ENCODE measurements at regions not wholly inside any gene's neighbourhood (a gene's known extent, or its start where the extent isn't known, plus 50 kb on each side); places are given as distances from the start of the nearest gene placed in this dataset.

GRCh38 chr13:47349211-47349610, 452.4 kb upstream of the HTR2A start:
- H3K4me3 ChIP-seq (ENCODE audit: low read length): no peak overlapping the region
- no peaks in the 10 kb centered on the region for H3K9me3 ChIP-seq (replicated peaks; ENCODE audit: control insufficient read depth, low read depth, low read length)
- H3K27ac ChIP-seq (ENCODE audit: low read length): no peak overlapping the region
- no CpG with 5 or more reads among the region's 1 CpG for WGBS (ENCODE audit: insufficient coverage)
- no peaks in the 10 kb centered on the region for H3K27me3 ChIP-seq (ENCODE audit: control insufficient read depth, insufficient read depth, low read length)
- no peak for DNase-seq
- no peaks in the 10 kb centered on the region for H3K4me1 ChIP-seq (ENCODE audit: control insufficient read depth, insufficient read depth, low read length)
- H3K36me3 ChIP-seq (ENCODE audit: control insufficient read depth, insufficient read depth, low read length): no peaks in the 10 kb centered on the region

DNA sequence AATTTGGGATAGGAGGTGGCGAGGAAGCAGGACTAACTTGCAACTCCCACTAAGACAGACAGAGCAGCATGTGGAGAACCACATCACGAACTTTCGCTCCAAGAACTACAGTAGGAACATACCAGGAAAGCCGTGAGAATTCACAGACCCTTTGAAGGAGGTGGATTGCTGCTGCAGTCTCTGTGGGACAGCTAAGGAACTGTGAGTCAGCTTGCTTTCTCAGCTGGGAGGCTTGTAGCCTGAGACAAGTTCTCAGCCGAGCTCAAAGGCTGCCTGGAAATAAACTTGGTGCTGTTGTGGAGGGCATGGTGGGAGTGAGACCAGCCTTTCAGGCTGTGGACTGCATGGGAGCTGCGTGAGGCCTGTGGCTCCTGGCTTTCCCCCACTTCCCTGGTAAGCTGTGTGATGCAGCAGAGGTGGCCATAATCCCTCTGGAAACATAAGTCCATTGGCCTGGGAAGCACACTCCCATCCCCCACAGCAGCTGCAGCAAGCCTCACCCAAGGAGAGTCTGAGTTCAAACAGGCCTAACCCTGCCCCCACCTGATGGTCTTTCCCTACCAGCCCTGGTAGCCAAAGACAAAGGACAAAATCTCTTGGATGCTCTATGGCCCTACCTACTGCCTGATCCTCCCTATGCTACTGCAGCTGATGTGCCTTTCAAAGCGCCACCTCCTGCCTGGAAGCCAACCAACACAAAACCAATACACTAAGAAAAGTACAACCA, 441.1 kb upstream of the HTR2A start:
- Histone ChIP-seq H3K9me3 (replicated peaks; ENCODE audit: control insufficient read depth, low read depth, low read length) (peaks cover 2% of the 10 kb centered on the region), H3K27me3 (ENCODE audit: control insufficient read depth, insufficient read depth, low read length) (no peaks in the 10 kb centered on the region), H3K4me3 (ENCODE audit: low read length) (no peak overlapping the region), H3K27ac (ENCODE audit: low read length) (no peak overlapping the region), H3K4me1 (ENCODE audit: control insufficient read depth, insufficient read depth, low read length) (no peaks in the 10 kb centered on the region), H3K36me3 (ENCODE audit: control insufficient read depth, insufficient read depth, low read length) (no peaks in the 10 kb centered on the region)
- WGBS (ENCODE audit: insufficient coverage): 100% methylated on average over 1 of the region's 7 CpGs
- no peak for DNase-seq

DNA sequence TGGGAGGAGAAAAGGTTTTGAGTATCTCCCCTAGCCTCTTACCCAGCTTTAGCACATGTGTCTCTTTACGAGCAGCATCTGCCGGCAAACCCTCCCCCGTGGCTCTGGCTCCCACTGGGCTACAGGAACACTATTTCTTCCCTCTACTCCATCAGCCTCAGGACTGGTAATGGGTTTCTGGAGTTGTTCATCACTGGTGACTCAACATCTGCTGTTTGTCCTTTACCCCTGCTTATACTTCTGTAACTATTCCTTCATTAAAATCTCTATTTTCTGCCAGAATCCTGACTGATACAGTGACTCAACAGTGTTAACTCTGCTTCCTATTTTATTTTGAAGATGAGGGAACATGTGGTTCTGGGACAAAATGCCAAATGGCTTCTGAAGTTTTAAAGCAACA, 437.3 kb upstream of the HTR2A start:
- Histone ChIP-seq H3K4me3 (ENCODE audit: low read length) (no peak overlapping the region), H3K9me3 (replicated peaks; ENCODE audit: control insufficient read depth, low read depth, low read length) (no peaks in the 10 kb centered on the region)
- no CpG with 5 or more reads among the region's 3 CpGs for WGBS (ENCODE audit: insufficient coverage)

DNA sequence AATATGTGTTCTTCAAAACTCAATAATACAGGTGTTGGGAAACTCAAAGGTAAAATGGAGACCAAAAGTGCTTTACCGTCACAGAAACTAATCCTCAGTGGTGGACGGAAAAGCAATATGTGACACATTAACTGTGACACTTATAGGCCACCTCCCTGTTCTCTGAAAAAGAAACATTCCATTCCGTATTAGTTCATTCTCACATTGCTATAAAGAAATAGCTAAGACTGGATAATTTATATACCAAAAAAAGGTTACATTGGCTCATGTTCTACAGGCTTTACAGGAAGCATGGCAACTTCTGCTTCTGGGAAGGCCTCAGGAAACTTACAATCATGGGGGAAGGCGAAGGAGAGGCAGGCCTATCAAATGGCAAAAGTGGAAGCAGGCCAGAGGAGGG, 435.3 kb upstream of the HTR2A start:
- H3K27ac ChIP-seq (ENCODE audit: low read length): no peak overlapping the region
- H3K36me3 ChIP-seq (ENCODE audit: control insufficient read depth, insufficient read depth, low read length): no peaks in the 10 kb centered on the region
- H3K4me3 ChIP-seq (ENCODE audit: low read length): no peak overlapping the region
- H3K27me3 ChIP-seq (ENCODE audit: control insufficient read depth, insufficient read depth, low read length): no peaks in the 10 kb centered on the region
- no CpG with 5 or more reads among the region's 4 CpGs for WGBS (ENCODE audit: insufficient coverage)
- no peaks in the 10 kb centered on the region for H3K9me3 ChIP-seq (replicated peaks; ENCODE audit: control insufficient read depth, low read depth, low read length)
- DNase-seq: peak; percentile 16
- no peaks in the 10 kb centered on the region for H3K4me1 ChIP-seq (ENCODE audit: control insufficient read depth, insufficient read depth, low read length)

More for the DNA sequence above, 437.3 kb upstream of the HTR2A start:
- DNase-seq: peak; percentile 40
- H3K4me1 ChIP-seq (ENCODE audit: control insufficient read depth, insufficient read depth, low read length): no peaks in the 10 kb centered on the region
- no peaks in the 10 kb centered on the region for H3K36me3 ChIP-seq (ENCODE audit: control insufficient read depth, insufficient read depth, low read length)
- H3K27ac ChIP-seq (ENCODE audit: low read length): no peak overlapping the region
- H3K27me3 ChIP-seq (ENCODE audit: control insufficient read depth, insufficient read depth, low read length): no peaks in the 10 kb centered on the region

DNA sequence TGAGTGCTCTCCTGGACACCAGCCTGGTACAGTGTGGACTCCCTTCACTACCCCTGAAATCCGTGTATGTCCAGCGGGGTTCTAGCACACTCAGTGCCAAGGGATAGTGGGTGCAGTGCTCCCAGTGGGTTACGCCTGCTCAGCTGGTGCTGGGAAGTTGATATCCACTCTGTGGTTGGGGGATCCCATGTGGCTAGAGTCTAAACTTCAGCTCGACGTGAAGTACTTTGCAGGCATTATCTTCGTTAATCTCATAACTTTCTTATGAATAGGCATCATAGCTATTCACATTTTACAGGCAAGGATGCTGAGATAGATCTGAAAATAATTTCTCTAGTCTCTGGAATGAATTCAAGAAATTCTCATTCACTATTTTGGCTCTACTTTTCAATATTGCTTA, 433.2 kb upstream of the HTR2A start:
- no peaks in the 10 kb centered on the region for H3K27me3 ChIP-seq (ENCODE audit: control insufficient read depth, insufficient read depth, low read length)
- WGBS (ENCODE audit: insufficient coverage): 90% methylated on average over 2 of the region's 6 CpGs
- no peak overlapping the region for H3K27ac ChIP-seq (ENCODE audit: low read length)
- no peaks in the 10 kb centered on the region for H3K9me3 ChIP-seq (replicated peaks; ENCODE audit: control insufficient read depth, low read depth, low read length)
- H3K36me3 ChIP-seq (ENCODE audit: control insufficient read depth, insufficient read depth, low read length): no peaks in the 10 kb centered on the region
- no peaks in the 10 kb centered on the region for H3K4me1 ChIP-seq (ENCODE audit: control insufficient read depth, insufficient read depth, low read length)
- no peak for DNase-seq
- H3K4me3 ChIP-seq (ENCODE audit: low read length): no peak overlapping the region

GRCh38 chr13:47327861-47328260, 431.0 kb upstream of the HTR2A start:
- no CpG with 5 or more reads among the region's 1 CpG for WGBS (ENCODE audit: insufficient coverage)
- DNase-seq: no peak

GRCh38 chr13:47326061-47326460, 429.2 kb upstream of the HTR2A start:
- Histone ChIP-seq H3K27me3 (ENCODE audit: control insufficient read depth, insufficient read depth, low read length) (no peaks in the 10 kb centered on the region), H3K27ac (ENCODE audit: low read length) (no peak overlapping the region), H3K4me1 (ENCODE audit: control insufficient read depth, insufficient read depth, low read length) (no peaks in the 10 kb centered on the region), H3K9me3 (replicated peaks; ENCODE audit: control insufficient read depth, low read depth, low read length) (no peaks in the 10 kb centered on the region), H3K36me3 (ENCODE audit: control insufficient read depth, insufficient read depth, low read length) (no peaks in the 10 kb centered on the region), H3K4me3 (ENCODE audit: low read length) (no peak overlapping the region)
- no peak for DNase-seq
- 95% methylated on average over 2 of the region's 2 CpGs for WGBS (ENCODE audit: insufficient coverage)

More at GRCh38 chr13:47327861-47328260, 431.0 kb upstream of the HTR2A start:
- Histone ChIP-seq H3K36me3 (ENCODE audit: control insufficient read depth, insufficient read depth, low read length) (no peaks in the 10 kb centered on the region), H3K4me3 (ENCODE audit: low read length) (no peak overlapping the region), H3K4me1 (ENCODE audit: control insufficient read depth, insufficient read depth, low read length) (no peaks in the 10 kb centered on the region), H3K27me3 (ENCODE audit: control insufficient read depth, insufficient read depth, low read length) (no peaks in the 10 kb centered on the region), H3K9me3 (replicated peaks; ENCODE audit: control insufficient read depth, low read depth, low read length) (no peaks in the 10 kb centered on the region), H3K27ac (ENCODE audit: low read length) (no peak overlapping the region)

GRCh38 chr13:47317356-47317755, 420.5 kb upstream of the HTR2A start:
- no CpG with 5 or more reads among the region's 3 CpGs for WGBS (ENCODE audit: insufficient coverage)
- H3K4me3 ChIP-seq (ENCODE audit: low read length): no peak overlapping the region
- no peaks in the 10 kb centered on the region for H3K9me3 ChIP-seq (replicated peaks; ENCODE audit: control insufficient read depth, low read depth, low read length)
- H3K27ac ChIP-seq (ENCODE audit: low read length): no peak overlapping the region
- H3K36me3 ChIP-seq (ENCODE audit: control insufficient read depth, insufficient read depth, low read length): no peaks in the 10 kb centered on the region
- H3K4me1 ChIP-seq (ENCODE audit: control insufficient read depth, insufficient read depth, low read length): no peaks in the 10 kb centered on the region
- H3K27me3 ChIP-seq (ENCODE audit: control insufficient read depth, insufficient read depth, low read length): no peaks in the 10 kb centered on the region
- no peak for DNase-seq

- no peak for DNase-seq
- WGBS (ENCODE audit: insufficient coverage): 13% methylated on average over 1 of the region's 1 CpG
- Histone ChIP-seq H3K36me3 (ENCODE audit: control insufficient read depth, insufficient read depth, low read length) (no peaks in the 10 kb centered on the region), H3K4me1 (ENCODE audit: control insufficient read depth, insufficient read depth, low read length) (no peaks in the 10 kb centered on the region), H3K4me3 (ENCODE audit: low read length) (no peak overlapping the region), H3K27ac (ENCODE audit: low read length) (no peak overlapping the region), H3K27me3 (ENCODE audit: control insufficient read depth, insufficient read depth, low read length) (no peaks in the 10 kb centered on the region), H3K9me3 (replicated peaks; ENCODE audit: control insufficient read depth, low read depth, low read length) (peaks cover 4% of the 10 kb centered on the region)
Observed at GRCh38 chr13:47310401-47310800, 413.5 kb upstream of the HTR2A start.

- Histone ChIP-seq H3K36me3 (ENCODE audit: control insufficient read depth, insufficient read depth, low read length) (no peaks in the 10 kb centered on the region), H3K27ac (ENCODE audit: low read length) (no peak overlapping the region), H3K9me3 (replicated peaks; ENCODE audit: control insufficient read depth, low read depth, low read length) (peaks cover 4% of the 10 kb centered on the region), H3K4me3 (ENCODE audit: low read length) (no peak overlapping the region), H3K4me1 (ENCODE audit: control insufficient read depth, insufficient read depth, low read length) (no peaks in the 10 kb centered on the region), H3K27me3 (ENCODE audit: control insufficient read depth, insufficient read depth, low read length) (no peaks in the 10 kb centered on the region)
- peak; percentile 10 for DNase-seq
Observed at GRCh38 chr13:47306991-47307390, 410.1 kb upstream of the HTR2A start.

- no peaks in the 10 kb centered on the region for H3K4me1 ChIP-seq (ENCODE audit: control insufficient read depth, insufficient read depth, low read length)
- DNase-seq: no peak
- no peaks in the 10 kb centered on the region for H3K9me3 ChIP-seq (replicated peaks; ENCODE audit: control insufficient read depth, low read depth, low read length)
Observed at GRCh38 chr13:47303626-47304025, 406.8 kb upstream of the HTR2A start.

More at GRCh38 chr13:47303626-47304025, 406.8 kb upstream of the HTR2A start:
- no peak overlapping the region for H3K4me3 ChIP-seq (ENCODE audit: low read length)
- no peaks in the 10 kb centered on the region for H3K36me3 ChIP-seq (ENCODE audit: control insufficient read depth, insufficient read depth, low read length)
- no peaks in the 10 kb centered on the region for H3K27me3 ChIP-seq (ENCODE audit: control insufficient read depth, insufficient read depth, low read length)
- H3K27ac ChIP-seq (ENCODE audit: low read length): no peak overlapping the region

Measured in muscle of leg (tissue), 3 donors.